Endothelial cell of umbilical vein (primary cell): ENCODE measurements at regions not wholly inside any gene's neighbourhood (a gene's known extent, or its start where the extent isn't known, plus 50 kb on each side); places are given as distances from the start of the nearest gene placed in this dataset.

ENCODE experiments used
- BruUV-seq: library from RNA; stranded (reverse); fragments of 400-500 nt; replicated peaks from 2 replicates; lab custom pipeline; 2021; lab: Mats Ljungman, UMichigan
- CTCF ChIA-PET: fragments of 300-600, 350-600 bp; sonication (Branson Sonifier 250); formaldehyde crosslinking; loops from one replicate; lab custom pipeline; 2021; ENCODE audit warnings: antibody characterized with exemption, inconsistent platforms; lab: Charles Lee
- POLR2A ChIA-PET: fragments of 300-600, 350-600 bp; sonication (Branson Sonifier 250); formaldehyde crosslinking; loops from one replicate; lab custom pipeline; 2021; ENCODE audit warnings: antibody characterized with exemption, inconsistent platforms; lab: Charles Lee
- DNase-seq: peaks from one replicate; pipeline ENCODE4 v3.0.0-alpha.2; 2011; ENCODE audit warnings: low read depth, low spot score
- FAIRE-seq: peaks from 2 replicates; lab custom pipeline; 2011; peaks lifted over from hg19 to GRCh38; lab: Jason Lieb, UNC
- H2AFZ ChIP-seq: 2 replicates; pipeline ENCODE4 v1.6.0; 2012; ENCODE audit warnings: low read depth, low read length, control low read depth, inconsistent platforms
- H3K27ac ChIP-seq: 2 replicates; pipeline ENCODE4 v1.5.1; 2011; ENCODE audit warnings: low read depth, mild to moderate bottlenecking, control low read depth, low read length, moderate library complexity; ENCODE audit not compliant: insufficient read depth
- H3K27me3 ChIP-seq, 2 experiments: 2 replicates each; pipeline versions ENCODE4 v1.6.0 to v1.6.1; 2011; ENCODE audit warnings: low read length in 2 of 2, mixed read lengths in 1 of 2; ENCODE audit not compliant: control insufficient read depth in 2 of 2, insufficient read depth in 2 of 2
- H3K36me3 ChIP-seq, 2 experiments: 2 replicates in 1 of 2; 3 replicates in 1 of 2; pipeline ENCODE4 v1.5.1; 2011; ENCODE audit warnings: low read length in 2 of 2, mild to moderate bottlenecking in 1 of 2, moderate library complexity in 1 of 2; ENCODE audit not compliant: control insufficient read depth in 2 of 2, insufficient read depth in 2 of 2; ENCODE audit errors: extremely low read depth in 1 of 2
- H3K4me1 ChIP-seq: 3 replicates; pipeline ENCODE4 v1.5.1; 2011; ENCODE audit warnings: mild to moderate bottlenecking, low read length; ENCODE audit not compliant: control insufficient read depth, insufficient read depth; ENCODE audit errors: extremely low read depth
- H3K4me2 ChIP-seq: 2 replicates; pipeline ENCODE4 v1.6.1; 2011; ENCODE audit warnings: low read length, control low read depth, mixed read lengths; ENCODE audit not compliant: insufficient read depth
- H3K4me3 ChIP-seq, 3 experiments: fragments of 200-600 bp in 1 of 3; sonication (generic), shearing (Covaris generic) in 1 of 3; replicated peaks in 1 of 3; 2 replicates each; pipeline ENCODE4 v1.5.1; 2011 to 2016; ENCODE audit warnings: control low read depth in 3 of 3, low read length in 3 of 3, mild to moderate bottlenecking in 2 of 3, inconsistent platforms in 1 of 3, low read depth in 1 of 3, moderate library complexity in 1 of 3; ENCODE audit not compliant: insufficient read depth in 1 of 3
- H3K79me2 ChIP-seq: 2 replicates; pipeline ENCODE4 v1.6.0; 2012; ENCODE audit warnings: low read length, inconsistent platforms; ENCODE audit not compliant: control insufficient read depth, insufficient read depth
- H3K9ac ChIP-seq: replicated peaks from 2 replicates; pipeline ENCODE3; 2011; ENCODE audit warnings: low read length, control low read depth; ENCODE audit not compliant: insufficient read depth; ENCODE audit errors: extremely low read depth
- H3K9me1 ChIP-seq: replicated peaks from 3 replicates; pipeline ENCODE4 v1.6.0; 2011; ENCODE audit warnings: mild to moderate bottlenecking, low read length; ENCODE audit not compliant: control insufficient read depth, insufficient read depth; ENCODE audit errors: extremely low read depth
- H3K9me3 ChIP-seq: replicated peaks from 2 replicates; pipeline ENCODE4 v1.5.1; 2012; ENCODE audit warnings: low read length, inconsistent platforms; ENCODE audit not compliant: control insufficient read depth, insufficient read depth
- H4K20me1 ChIP-seq: replicated peaks from 2 replicates; pipeline ENCODE3; 2011; ENCODE audit warnings: mild to moderate bottlenecking, low read length; ENCODE audit not compliant: control insufficient read depth, insufficient read depth; ENCODE audit errors: extremely low read depth
- CTCF ChIP-seq, 2 donors: IDR thresholded peaks; 1 replicate in 1 of 2; 2 replicates in 1 of 2; pipeline ENCODE4 v1.5.1; 2011; ENCODE audit warnings: low read length in 2 of 2, mild to moderate bottlenecking in 2 of 2, moderate library complexity in 2 of 2, control low read depth in 1 of 2, inconsistent platforms in 1 of 2, low read depth in 1 of 2; ENCODE audit not compliant: insufficient read depth in 1 of 2; ENCODE audit errors: extremely low read depth in 1 of 2
- EZH2 ChIP-seq: IDR thresholded peaks from 2 replicates; pipeline ENCODE4 v1.6.1; 2012; ENCODE audit warnings: borderline replicate concordance, low read depth, mild to moderate bottlenecking, moderate library complexity, low read length, inconsistent platforms; ENCODE audit not compliant: severe bottlenecking
- FOS ChIP-seq: IDR thresholded peaks from 2 replicates; pipeline ENCODE4 v1.6.1; 2011; ENCODE audit warnings: mild to moderate bottlenecking, low read length, moderate library complexity, borderline replicate concordance; ENCODE audit not compliant: insufficient read depth
- GATA2 ChIP-seq: IDR thresholded peaks from 2 replicates; pipeline ENCODE4 v1.7.0; 2011; ENCODE audit warnings: low read depth, mild to moderate bottlenecking, moderate library complexity, mixed read lengths, low read length; ENCODE audit not compliant: insufficient read length, insufficient read depth
- JUN ChIP-seq: IDR thresholded peaks from 2 replicates; pipeline ENCODE4 v1.6.1; 2011; ENCODE audit warnings: borderline replicate concordance, low read depth; ENCODE audit not compliant: insufficient read length, insufficient read depth
- MAX ChIP-seq: IDR thresholded peaks from 2 replicates; pipeline ENCODE4 v1.6.1; 2011; ENCODE audit not compliant: insufficient read depth, insufficient read length
- MYC ChIP-seq: IDR thresholded peaks from one replicate; pipeline ENCODE4 v1.6.1; 2011; ENCODE audit warnings: mild to moderate bottlenecking, low read depth, low read length
- POLR2A ChIP-seq: IDR thresholded peaks from 2 replicates; pipeline ENCODE4 v1.6.1; 2012; ENCODE audit warnings: low read depth, mild to moderate bottlenecking, control low read depth, low read length
- POLR2AphosphoS5 ChIP-seq: IDR thresholded peaks from 2 replicates; pipeline ENCODE4 v1.6.1; 2012; ENCODE audit warnings: low read depth, mild to moderate bottlenecking, control low read depth, low read length, moderate library complexity; ENCODE audit not compliant: insufficient read depth
- dilution Hi-C: fragments of 300-500 bp; cut with MboI; formaldehyde crosslinking; loops from one replicate; pipeline ENCODE4 v1.15.0; 2019; ENCODE audit warnings: low sequenced_read_pairs; ENCODE audit not compliant: extremely low pct_ligation_motif_present
- intact Hi-C: fragments of 100-400 bp; cut with micrococcal nuclease; formaldehyde crosslinking; loops from one replicate; pipeline ENCODE4 v1.10.0; 2022

- no peaks in the 10 kb centered on the region for H3K36me3 ChIP-seq
- CTCF ChIA-PET: no interaction called here
- no peak overlapping the region for H3K9ac ChIP-seq
- H3K9me1 ChIP-seq: no peaks in the 10 kb centered on the region
- POLR2A ChIA-PET: no interaction called here
- H3K4me3 ChIP-seq: no peak overlapping the region
- H3K79me2 ChIP-seq: no peaks in the 10 kb centered on the region
- intact Hi-C loops (no loop called here), dilution Hi-C loops (no loop called here)
- no peaks in the 10 kb centered on the region for H4K20me1 ChIP-seq
- H3K9me3 ChIP-seq: peaks cover 2% of the 10 kb centered on the region
- no peak overlapping the region for H3K27ac ChIP-seq
- no peak for FAIRE-seq
- BruUV-seq: no TSS peak
- no peak overlapping the region for H2AFZ ChIP-seq
- H3K4me1 ChIP-seq: no peaks in the 10 kb centered on the region
- no peak overlapping the region for H3K4me2 ChIP-seq
- TF ChIP-seq GATA2 (no peak), POLR2AphosphoS5 (no peak), FOS (no peak), MYC (no peak), JUN (no peak), CTCF (IDR thresholded peaks at IDR 0.05; ENCODE audit: extremely low read depth in 1 of 2, insufficient read depth in 1 of 2, low read depth in 1 of 2, low read length in 2 of 2) (no peak), POLR2A (no peak), MAX (no peak), EZH2 (no peak)
- no peaks in the 10 kb centered on the region for H3K27me3 ChIP-seq
- no peak for DNase-seq
These were observed 294.1 kb downstream of the TFAP2B start for GRCh38 chr6:51112731-51113130.
